AG09319 (cell line): ENCODE measurements at regions not wholly inside any gene's neighbourhood (a gene's known extent, or its start where the extent isn't known, plus 50 kb on each side); places are given as distances from the start of the nearest gene placed in this dataset.

ENCODE experiments used
- DNase-seq: peaks from one replicate; pipeline ENCODE4 v3.0.0-alpha.2; 2010; ENCODE audit warnings: low read depth; ENCODE audit errors: extremely low read depth
- CTCF ChIP-seq: IDR thresholded peaks from 2 replicates; pipeline ENCODE4 v1.5.1; 2011; ENCODE audit warnings: low read depth, mild to moderate bottlenecking, inconsistent platforms, low read length, moderate library complexity

GRCh38 chr2:221130431-221130830 lies 441.7 kb downstream of the EPHA4 start:
- no peak for DNase-seq
- TF ChIP-seq CTCF = no peak

GRCh38 chr2:221133941-221134340 lies 438.2 kb downstream of the EPHA4 start:
- DNase-seq = no peak
- TF ChIP-seq CTCF = no peak

GRCh38 chr2:221134718-221135117 lies 437.4 kb downstream of the EPHA4 start:
- TF ChIP-seq CTCF = no peak

GRCh38 chr2:221135699-221136098 lies 436.4 kb downstream of the EPHA4 start:
- TF ChIP-seq CTCF = no peak
- DNase-seq = no peak

More at GRCh38 chr2:221134718-221135117, 437.4 kb downstream of the EPHA4 start:
- DNase-seq = no peak

GRCh38 chr2:221137385-221137784 lies 434.7 kb downstream of the EPHA4 start:
- TF ChIP-seq CTCF = no peak
- DNase-seq = no peak

- no peak for TF ChIP-seq CTCF
- DNase-seq = no peak
Measured at GRCh38 chr2:221142341-221142740, 429.8 kb downstream of the EPHA4 start.

- TF ChIP-seq CTCF = no peak
- DNase-seq = no peak
Measured at GRCh38 chr2:221143231-221143630, 428.9 kb downstream of the EPHA4 start.
